GM10266 (cell line): ENCODE measurements at regions not wholly inside any gene's neighbourhood (a gene's known extent, or its start where the extent isn't known, plus 50 kb on each side); places are given as distances from the start of the nearest gene placed in this dataset.

Experiments used
- DNase-seq: peaks from one replicate; pipeline ENCODE4 v3.0.0; 2012; ENCODE audit errors: extremely low spot score
- TF ChIP-seq, protein P1 (sequence below): IDR thresholded peaks from 2 replicates; pipeline ENCODE4 v1.5.1; 2012; ENCODE audit warnings: mild to moderate bottlenecking, low read depth; ENCODE audit not compliant: control insufficient read depth, insufficient read depth; ENCODE audit errors: missing control alignments

DNA sequence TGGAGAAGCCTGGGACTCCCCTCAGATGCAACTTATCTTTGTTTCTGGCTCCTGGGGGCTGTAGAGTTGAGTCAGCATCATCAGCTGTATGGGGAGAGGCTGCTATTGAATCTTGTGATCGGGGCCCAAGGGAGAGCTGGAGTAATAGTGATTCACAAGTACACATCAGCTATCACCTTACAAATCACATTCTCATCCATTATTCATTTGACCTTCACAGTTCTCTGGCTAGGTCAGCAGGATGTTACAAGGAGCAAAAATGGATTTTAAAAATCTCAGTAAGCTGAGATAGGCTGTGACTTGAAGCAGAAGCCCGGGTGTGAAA is 175.0 kb downstream of the OPA1 start:
- TF ChIP-seq, protein P1, sequence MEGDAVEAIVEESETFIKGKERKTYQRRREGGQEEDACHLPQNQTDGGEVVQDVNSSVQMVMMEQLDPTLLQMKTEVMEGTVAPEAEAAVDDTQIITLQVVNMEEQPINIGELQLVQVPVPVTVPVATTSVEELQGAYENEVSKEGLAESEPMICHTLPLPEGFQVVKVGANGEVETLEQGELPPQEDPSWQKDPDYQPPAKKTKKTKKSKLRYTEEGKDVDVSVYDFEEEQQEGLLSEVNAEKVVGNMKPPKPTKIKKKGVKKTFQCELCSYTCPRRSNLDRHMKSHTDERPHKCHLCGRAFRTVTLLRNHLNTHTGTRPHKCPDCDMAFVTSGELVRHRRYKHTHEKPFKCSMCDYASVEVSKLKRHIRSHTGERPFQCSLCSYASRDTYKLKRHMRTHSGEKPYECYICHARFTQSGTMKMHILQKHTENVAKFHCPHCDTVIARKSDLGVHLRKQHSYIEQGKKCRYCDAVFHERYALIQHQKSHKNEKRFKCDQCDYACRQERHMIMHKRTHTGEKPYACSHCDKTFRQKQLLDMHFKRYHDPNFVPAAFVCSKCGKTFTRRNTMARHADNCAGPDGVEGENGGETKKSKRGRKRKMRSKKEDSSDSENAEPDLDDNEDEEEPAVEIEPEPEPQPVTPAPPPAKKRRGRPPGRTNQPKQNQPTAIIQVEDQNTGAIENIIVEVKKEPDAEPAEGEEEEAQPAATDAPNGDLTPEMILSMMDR: no peak
- no peak for DNase-seq

DNA sequence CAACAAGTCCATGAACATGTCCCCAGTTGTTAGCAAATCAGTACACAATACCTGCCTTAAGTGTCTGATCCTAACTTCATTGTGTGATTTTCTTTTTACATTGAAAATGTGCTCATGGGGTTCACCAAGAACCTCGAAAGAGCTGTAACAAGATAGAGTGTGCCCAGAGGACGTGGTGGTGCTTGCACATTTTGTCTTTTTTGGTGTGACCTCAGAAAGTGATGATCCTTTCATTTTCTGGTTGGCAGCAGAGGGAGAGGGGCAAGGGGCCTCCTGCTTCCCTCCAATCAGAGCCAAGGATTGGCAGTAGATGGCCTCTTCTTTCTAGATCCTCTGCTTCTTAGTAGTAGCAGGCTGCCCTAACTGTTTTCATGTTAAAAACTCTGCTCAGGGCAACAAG is 176.4 kb downstream of the OPA1 start:
- DNase-seq: no peak
- TF ChIP-seq, protein P1: no peak

DNA sequence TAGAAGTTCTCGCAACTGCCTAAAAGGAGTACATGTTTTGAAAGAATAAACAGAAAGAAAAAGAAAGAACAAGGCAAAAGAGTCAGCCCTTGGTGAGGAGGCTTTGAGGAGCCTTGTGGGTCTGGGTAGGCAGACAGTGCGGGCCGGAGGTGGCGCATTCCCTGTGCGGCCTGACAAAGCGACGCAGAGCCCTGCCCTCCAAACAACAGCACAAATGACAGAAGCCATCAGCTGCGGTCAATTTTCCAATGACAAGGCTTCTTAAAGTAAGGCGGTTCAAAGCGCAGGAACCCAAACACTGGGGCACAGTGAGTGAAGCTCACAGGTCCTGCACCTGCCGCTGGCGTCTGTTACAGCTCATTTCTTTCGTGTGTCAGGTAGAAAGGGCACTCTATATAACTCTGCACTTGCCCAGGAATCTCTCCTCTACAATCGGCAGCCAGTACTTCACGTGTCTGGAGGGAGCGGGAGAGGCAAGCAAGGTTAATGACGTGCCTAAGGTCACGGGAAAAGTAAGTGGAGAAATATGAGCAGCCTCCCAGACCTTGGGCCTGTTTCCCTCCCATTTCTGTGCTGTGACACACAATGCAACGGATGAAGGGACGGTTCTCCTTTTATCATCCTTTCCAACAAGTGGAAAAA is 178.1 kb downstream of the OPA1 start:
- DNase-seq: no peak
- TF ChIP-seq, protein P1: no peak

DNA sequence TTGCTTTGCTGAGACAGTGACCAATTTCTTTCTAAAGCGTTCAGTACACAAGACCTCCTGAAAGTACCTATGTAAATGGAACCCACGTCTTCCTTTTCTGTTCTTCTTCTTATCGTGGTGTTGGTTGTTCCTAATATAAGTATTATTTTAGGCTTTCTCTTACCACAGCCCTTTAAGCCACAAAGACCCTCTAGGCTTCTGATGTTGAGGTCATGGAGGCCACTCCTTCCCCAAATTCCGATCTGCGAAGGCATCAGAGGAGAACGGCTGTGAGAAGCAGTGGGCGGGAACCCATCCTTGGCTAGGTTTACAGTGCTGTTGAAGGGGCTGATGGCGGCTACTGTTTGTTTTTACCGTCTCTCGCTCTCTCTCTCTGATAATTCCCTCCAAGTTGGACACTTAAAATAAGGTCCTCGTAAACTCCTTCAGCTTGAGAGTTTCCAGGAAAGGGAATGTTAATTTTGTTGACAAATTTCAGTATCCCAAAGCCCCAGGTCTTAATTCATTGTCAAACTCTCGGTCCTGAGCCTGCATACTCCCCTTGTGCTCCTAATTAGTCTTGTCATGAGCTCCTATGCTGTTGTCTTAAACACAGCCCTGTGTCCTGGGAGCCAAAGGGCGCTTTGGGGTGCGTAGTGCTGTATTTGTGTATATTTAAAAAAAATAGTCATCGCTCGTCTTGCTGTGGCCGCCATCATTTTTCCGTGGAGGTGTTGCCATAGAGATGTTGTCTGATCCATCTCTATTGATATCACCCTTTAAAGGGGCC is 178.8 kb downstream of the OPA1 start:
- no peak for DNase-seq

DNA sequence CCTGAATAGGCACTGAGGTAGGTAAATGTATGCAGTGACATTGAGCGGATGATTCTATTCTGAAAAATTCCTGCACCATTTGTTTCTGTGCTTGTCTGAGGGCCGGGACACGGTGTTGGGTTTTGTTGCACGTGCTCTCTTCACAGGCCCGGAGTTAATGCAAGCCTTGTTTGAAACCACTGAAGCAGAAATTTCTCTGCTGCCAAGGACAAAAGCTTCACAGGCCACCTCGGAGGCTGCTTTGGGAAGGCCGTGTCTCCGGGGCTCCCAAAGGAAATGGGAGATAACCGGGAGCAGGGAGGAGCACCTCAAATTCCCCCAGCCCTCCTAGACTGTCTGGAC is 179.4 kb downstream of the OPA1 start:
- no peak for DNase-seq
- TF ChIP-seq, protein P1: no peak

More for the DNA sequence above, 178.8 kb downstream of the OPA1 start:
- TF ChIP-seq, protein P1: no peak

DNA sequence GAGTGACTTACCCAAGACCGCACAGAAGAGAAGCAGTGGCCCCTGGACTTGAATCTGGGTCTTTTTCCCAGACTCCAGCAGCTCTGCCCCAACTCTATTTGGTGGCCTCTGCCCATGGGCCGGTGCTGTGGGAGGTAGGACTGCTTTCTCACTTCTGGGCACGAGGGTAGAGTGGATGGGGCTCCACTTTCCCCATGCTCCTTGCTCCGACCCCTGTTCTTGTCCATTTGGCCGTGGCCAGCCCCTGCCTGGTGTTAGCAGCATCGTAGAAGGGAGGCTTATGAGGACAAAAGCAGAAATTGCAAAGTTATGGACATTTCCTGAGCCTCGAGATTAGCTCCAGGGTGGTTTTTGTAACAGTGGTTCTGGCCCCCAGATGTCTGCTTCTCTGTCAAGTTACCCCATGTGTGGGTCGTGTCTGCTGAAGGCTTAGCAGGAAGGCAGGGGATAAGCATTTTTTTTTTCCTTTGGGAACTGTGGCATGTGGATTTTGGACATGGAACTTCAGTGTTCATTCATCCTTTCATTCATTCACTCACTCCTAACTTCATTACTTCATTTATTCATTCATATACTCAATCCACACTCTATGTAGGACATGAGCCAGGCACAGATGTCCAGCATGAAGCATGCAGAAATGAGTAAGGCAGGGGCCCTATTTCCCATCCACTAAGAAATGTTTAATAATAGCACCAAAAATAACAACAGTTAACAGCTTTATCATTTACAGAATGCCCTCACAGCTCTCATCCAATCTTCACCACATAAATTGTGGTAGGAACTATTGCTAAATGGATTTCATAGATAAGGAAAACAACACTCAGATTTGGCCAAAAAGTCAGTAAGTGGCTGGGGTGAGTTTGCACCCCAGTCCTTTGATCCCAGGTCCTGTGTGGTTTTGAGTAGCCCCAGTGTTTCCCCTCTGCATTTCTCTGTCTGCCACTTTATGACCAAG is 180.5 kb downstream of the OPA1 start:
- DNase-seq: no peak
- TF ChIP-seq, protein P1: no peak

DNA sequence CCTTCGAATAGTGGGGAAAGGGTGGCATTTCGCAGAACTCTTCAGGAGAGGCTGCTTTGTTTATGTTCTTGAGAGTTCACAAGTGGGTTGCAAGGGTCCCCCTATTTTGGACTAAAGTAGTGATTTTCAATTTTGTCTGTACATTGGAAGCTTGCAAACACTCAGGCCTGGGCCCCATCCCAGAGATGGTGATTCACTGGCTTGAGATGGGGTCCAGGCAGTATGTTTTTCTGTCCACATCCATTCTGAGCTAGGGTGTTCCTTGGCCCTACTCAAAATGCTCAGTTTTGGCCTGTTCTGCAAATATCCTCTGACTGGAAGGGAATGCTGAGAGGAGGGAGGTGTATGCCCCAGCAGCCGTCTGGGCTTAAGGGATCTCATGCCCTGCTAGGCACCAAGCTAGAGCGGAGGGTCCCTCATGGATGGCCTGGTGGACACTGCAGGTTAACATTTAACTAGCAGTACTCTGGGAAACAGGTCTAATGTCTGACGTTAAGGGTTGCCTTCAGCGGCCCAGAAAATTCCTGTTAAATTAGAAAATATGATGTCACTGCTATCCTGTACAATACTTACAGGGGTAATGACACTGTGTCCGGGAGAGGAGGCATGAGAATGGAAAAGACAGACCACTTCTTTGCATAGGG is 181.4 kb downstream of the OPA1 start:
- no peak for DNase-seq
- TF ChIP-seq, protein P1: no peak
